HG03460 (cell line): ENCODE measurements at regions not wholly inside any gene's neighbourhood (a gene's known extent, or its start where the extent isn't known, plus 50 kb on each side); places are given as distances from the start of the nearest gene placed in this dataset.

ENCODE experiments used
- ATAC-seq: cut with Tn5 transposase; IDR thresholded peaks from one replicate; pipeline ENCODE4 v1.9.1; 2021; ENCODE audit not compliant: unreplicated experiment

DNA sequence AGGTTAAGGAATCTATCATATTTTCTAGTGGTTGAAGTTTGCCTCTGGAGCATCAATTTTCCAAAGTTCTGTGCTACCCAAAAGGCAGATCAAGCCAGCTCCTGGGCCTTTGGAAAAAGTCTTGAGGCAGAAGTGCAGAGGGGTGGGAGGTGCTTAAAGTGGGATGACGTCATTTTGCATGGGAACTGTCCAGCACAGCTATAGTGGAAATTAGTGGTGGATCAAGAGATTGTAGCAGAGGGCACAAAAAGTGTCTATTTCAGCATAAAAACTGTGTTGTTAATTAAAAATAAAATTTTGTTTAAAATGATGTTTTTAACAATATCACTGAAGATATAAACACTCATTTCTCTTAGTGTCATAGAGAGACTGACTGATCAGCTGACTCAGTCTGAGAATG is 221.9 kb downstream of the LRRN1 start:
- ATAC-seq: no peak

DNA sequence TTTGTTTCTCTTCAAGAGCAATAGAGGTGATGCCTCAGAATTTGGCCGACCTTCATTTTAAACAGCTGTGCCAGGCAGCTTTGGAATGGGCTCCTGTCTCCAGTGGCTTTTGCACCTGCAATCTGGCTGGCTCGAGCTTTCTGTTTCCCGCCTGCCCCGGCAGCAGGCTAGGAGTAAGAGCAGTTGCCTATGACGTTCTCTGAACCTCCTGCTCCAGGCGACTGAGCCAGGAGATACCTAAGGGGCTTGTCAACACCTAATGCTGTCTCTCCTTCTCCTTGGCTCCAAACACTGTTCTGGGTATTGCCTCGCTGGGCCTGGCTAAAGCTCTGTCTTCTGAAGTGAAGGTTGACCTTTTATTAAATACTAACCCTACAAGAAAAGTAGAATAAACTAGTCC is 229.9 kb downstream of the LRRN1 start:
- ATAC-seq: no peak

DNA sequence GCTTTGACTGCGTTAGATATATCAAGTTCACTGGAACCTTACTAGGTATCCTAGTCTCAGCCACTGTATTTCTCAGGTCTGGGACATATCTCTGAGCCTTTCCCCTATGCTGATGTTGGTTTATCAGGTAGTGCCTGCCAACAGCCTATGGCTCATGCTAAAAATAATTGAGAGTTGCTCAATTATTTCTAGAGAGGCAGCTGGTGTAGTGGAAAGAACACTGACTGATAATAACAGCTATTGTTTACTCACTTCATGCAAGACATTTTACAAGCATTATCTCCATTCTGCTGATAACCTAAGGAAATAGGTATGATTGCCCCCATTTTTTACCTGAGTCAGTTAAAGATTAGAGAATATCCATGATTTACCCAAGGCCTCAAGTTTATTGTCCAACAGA is 231.4 kb downstream of the LRRN1 start:
- ATAC-seq: no peak

DNA sequence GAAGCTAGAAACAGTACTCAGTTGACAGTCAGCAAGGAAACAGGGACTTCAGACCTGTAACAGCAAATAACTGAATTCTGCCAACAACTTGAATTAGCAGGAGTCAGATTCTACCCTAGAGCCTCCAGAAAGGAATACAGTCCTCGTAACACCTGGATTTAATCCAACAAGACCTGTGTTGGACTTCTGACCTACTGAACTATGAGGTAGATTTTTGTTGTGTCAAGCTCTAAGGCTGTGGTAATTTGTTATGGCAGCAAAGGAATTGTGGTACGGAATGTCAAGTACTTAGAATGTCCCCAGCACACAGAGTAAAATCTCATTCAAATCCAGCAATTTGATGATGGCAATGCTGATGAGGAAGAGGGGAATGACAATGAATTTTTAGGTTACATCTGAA is 234.1 kb downstream of the LRRN1 start:
- ATAC-seq: no peak

DNA sequence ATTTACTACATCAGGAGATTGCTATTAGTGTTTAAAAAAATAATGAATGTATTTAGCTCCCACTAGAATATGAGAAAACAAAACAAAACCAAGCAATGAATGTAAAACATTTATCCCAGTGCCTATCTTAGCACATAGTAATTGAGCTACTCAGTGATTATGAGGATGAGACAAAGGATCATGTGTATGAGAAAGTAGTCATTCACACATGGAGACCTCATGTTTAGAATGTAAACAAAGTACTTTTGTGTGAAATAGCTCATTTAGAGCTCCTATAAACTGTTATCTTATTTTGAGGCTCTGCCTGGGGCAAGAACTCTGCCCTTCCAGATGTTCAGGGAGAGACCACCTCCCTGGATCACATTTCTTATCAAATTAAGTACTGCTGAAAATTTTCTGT is 236.8 kb downstream of the LRRN1 start:
- ATAC-seq: no peak

DNA sequence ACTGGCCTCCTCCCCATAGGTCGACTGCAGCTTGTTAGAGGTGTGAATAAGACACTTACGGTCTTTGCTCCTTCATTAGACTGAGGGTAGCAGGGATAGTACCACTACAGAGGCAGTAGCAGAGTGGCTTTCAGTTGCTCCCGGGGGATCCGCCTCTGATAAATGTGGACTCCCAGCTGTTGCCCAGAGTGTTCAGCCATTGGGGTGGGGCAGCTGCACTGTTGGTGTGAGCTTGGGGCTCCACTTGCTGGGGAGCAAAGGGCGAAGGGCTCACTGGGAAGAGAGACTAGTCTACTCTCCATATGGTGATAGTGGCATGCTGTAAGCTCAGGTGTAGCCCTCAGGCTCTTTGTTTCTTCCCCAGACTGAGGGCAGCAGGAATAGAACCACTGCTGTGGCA is 239.1 kb downstream of the LRRN1 start:
- ATAC-seq: no peak

DNA sequence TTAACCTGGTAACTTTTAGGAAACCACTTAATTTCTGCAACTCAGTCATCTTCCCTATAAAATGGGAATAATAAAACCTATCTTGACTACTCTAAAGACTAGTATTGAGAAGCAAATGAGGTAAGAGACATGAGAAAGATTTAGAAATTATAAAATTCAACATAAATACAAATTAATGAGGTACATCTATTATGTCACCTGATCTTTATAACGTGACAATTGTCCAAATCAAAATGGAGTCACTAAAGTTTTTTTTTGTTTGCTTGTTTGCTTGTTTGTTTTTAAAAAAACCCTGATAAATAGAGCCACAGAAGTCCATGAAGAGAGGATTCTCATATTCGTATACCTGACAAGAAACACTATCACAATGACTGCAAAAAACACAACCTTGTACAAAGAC is 242.8 kb downstream of the LRRN1 start:
- no peak for ATAC-seq

DNA sequence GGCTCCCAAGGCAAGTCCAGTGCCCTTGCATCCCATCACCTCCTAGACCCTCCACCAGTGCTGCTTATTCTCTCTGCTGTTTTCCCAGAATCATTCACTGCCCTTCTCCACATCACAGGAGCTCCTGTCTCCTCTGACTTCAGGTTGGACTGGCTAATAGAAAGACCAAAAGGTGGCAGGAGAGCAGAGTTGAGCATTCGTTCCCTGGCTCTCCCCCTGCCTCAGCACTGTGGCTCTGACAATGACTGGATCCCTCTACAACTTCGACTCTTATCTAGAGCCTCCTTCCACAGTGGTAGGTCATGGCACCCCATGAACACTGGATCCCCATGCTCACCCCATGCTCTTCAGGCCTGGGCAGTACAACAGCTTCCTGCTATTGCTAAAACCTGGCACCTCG is 243.6 kb downstream of the LRRN1 start:
- no peak for ATAC-seq

DNA sequence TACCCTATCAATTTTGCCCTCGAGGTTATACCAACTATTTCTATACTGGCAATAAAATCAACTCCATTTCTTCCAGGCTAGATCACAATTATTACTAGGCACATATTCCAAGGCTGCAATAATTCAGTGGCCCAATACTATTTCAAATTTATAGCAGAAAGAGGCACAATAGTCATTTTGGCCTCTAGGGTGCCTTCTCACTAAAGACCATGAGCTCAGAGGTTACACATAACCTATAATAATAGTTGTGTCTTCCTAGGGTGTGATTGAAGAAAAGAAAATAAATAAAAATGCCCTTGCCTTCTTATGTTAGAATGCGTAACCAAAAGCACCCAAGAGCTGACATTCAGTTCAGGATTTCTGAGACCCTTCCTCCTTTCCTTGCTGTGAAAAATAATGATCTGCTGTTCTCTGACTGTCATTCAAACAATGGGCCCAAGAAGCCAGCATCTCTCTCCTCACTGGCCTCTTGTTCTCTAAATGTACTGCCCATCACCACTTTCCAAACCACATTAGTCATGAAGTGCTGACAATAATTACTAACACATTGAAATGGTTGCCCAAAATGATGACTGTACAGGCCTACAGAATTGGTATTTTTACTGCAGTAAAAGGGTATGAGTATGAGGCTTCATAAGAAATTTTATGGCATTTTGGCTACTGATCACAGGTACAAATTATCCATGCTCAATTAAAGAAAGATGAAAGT is 244.8 kb downstream of the LRRN1 start:
- no peak for ATAC-seq

DNA sequence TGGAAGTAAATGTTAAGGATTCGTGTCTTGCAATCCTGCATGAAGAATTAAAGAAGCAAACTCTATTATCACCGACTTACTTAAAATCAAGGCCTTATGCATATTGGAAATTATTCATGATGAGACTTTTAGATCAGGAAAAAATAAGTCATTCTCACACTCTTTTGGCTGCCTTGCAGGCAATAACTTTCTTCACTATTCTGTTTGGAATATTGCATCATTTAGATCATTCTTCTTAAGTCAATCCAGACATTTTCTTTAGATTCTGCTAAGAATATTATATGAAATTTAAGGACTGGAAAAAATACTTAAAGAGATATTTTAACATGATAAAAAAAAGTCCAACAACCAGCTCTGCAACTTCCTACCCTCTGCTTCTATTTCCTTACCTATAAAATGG is 245.4 kb downstream of the LRRN1 start:
- no peak for ATAC-seq

DNA sequence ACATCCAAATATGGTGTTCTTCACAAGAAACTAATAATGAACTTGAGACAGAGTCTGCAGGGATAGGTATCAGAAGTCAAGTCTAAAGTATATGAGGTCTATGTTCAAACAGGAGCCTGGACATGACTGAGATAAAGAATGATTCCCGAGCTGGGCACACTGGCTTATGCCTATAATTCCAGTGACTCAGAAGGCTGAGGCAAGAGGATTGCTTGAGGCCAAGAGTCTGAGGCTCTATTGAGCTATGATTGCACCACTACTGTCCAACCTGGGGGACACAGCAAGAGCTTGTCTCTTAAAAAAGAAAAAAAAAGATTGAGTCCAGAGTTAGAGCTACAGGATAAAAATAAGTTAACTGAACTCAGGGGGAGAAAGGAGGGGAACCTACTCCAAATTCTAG is 246.5 kb downstream of the LRRN1 start:
- no peak for ATAC-seq

DNA sequence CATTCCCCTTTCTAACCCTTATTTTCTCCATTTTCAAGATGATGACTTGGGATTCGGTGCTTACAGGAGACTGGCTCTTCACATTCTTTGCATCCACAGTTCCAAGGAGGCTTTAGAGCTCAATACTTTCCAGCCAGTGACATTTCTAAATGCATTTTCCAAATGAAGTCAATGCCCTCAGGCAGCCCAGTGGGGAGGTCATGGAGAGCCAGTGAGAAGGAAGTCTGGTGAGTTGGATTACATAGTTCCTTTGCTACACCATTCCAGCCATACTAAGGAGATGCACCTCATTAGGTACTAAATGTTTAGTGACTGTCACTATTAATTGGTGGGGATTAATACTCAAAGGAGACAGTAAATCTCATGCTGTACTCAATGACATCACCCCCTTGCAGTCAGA is 248.1 kb downstream of the LRRN1 start:
- no peak for ATAC-seq

DNA sequence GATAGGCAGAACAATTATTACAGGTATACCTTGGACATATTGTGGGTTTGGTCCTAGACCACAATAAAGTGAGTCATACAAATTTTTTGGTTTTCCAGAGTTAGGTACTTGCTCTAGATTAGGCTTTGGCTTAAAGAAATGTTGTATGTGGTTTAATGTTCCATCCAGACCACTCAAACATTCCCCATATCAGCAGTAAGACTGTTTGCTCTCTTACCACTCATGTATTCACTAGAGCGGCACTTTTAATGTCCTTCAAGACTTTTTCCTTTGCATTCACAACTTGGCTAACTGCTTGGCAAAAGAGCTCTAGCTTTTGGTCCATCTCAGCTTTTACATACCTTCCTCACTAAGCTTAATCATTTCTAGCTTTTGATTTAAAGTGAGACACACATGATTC is 250.5 kb upstream of the SETMAR start:
- ATAC-seq: no peak

DNA sequence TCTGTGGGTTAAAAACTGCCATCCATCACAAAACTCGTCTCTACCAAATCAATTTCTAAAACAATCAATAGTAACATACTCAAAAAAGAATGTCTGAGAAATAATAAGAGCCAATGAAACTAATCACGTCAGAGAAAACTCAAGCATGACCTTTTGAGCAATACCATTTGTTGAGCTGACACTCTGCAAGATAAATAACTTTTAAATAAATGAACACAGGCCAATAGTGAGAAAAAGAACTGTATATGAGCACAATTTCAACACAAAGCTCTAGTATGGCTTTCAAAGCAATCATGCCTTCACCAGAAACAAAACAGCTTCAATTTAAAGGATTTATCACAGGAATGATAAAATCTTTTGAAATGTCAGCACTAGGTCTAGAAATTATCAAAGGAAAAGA is 249.2 kb upstream of the SETMAR start:
- ATAC-seq: no peak

DNA sequence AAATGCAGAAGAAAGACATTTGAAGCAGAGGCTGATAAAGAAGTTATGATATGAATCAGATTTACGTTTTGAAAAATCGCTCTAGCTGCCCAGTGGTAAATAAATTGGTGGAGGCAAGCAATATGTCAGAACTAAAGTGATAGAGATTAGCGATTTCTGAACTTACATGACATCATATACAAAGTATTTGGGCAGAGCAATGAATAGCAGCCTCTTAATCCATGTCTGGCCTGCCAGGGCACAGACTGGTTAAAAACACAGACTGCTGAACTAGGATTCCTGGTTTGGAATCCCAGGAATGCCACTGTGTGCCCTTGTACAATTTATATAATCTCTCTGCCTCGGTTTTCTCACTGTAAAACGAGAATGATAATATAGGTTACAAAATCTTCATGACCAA is 243.1 kb upstream of the SETMAR start:
- no peak for ATAC-seq

DNA sequence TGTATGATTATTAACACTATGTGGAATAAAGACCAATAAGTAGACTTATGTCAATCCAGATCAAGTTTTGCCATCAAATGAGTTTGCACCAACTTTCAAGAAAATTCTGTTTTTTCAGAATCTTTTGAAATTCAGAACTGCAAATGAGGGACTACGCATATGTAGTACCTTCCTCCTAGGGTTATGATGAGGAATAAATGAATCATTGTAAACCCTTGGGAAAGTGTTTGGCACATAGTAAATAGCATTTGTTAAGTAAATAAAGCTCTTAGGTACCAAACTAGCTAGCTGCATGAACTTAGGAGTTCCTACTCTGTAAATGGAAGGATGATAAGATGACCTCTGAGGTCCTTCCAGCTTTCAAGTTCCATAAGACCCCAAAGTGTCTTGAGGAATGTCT is 242.6 kb upstream of the SETMAR start:
- ATAC-seq: no peak

DNA sequence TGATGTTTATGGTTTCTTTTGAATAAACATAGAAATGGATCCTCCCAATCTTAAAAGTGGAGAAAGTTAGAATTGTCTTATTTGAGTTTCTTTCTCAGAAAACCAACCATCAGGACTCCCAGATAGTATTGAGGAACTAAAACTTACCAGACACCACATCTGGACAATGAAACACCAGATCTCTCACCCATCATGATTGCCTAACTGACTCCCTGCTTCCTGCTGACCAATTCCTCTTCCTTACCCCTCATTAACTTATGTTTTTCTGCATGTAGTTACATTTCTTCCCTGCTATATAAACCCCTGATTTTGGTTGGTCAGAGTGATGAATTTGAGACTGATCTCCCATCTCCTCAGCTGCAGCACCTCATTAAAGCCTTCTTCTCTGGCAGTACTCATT is 242.0 kb upstream of the SETMAR start:
- no peak for ATAC-seq

DNA sequence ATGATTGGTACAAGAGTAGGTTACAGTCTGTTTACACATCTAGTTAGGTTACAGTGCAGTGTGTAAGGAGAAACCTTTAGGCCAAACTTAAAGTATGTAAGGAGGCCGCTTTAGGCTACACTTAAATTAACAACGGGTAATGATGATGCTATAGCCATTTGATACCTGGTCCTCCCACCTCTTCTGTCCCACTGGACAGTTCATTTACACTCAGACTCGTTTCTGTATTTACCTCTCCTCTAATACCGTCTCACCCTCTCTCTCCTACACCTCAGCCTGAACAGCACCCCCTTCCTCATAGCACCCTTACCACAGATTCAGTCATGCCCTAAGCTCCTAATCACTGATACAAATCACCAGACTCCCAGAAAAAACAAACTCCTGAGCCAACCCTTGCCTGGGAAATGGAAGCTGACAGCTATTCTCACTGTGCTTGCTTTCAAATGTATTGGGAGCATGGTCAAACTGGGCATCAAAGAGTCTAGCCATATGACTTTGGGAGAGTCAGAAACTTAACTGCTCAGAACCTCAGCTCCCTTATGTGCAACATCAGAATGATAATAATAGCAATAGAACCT is 241.3 kb upstream of the SETMAR start:
- no peak for ATAC-seq

DNA sequence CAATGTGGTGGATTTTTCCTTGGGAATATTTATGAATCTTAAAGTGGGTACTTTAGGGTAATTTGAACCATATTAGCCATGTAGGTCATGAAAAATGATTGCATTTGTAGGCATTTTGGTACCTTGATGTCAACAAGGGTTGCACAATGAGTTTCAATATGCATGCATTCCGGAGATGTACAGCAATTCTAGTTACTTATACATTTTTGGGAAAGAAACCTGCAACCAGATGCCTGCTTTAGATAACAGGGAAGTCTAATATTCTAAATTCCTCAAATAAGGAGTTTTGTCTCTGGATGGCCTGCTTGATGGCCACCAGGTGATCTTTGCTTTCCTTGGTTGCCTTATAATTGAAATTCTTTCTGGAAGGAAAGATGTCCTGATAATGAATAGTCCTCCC is 240.5 kb upstream of the SETMAR start:
- no peak for ATAC-seq

DNA sequence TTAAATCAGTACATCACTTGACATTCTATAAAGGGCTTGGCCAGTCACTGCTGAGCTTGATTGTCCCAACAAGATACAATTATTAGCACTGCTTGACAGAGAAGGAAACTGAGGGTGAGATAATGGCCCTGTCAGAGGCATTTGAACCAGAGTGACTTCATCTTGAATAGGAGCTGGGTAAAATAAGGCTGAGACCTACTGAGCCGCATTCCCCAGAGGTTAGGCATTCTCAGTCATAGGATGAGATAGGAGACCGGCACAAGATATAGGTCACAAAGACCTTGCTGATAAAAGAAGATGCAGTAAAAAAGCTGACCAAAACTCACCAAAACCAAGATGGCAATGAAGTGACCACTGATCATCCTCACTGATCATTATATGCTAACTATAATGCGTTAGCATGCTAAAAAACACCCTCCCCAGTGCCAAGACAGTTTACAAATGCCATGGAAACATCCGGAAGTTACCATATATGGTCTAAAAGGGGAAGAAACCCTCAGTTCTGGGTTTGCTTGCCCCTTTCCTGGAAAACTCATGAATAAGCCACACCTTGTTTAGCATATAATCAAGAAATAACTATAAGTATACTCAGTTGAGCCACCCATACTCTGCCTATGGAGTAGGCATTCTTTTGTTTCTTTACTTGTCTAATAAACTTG is 239.1 kb upstream of the SETMAR start:
- ATAC-seq: no peak

DNA sequence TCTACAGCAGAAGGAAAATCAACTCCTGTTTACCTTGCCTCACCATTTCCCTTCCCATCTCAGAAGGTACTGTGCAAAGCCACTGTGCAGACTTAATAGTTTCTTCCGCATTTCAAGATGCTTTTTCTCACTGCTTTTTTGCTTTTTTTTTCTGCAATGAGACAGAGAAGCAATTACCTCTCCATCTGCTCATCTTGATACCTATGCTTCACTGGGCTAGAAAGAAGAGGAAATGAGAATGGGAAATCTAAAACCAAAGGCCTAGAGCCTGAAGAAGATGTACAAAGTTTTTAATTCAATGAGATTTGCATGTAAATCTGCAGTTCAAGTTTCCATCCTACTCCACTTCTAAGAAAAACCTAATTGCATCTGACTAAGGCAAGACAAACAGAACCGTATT is 238.1 kb upstream of the SETMAR start:
- peak; percentile 73 for ATAC-seq

DNA sequence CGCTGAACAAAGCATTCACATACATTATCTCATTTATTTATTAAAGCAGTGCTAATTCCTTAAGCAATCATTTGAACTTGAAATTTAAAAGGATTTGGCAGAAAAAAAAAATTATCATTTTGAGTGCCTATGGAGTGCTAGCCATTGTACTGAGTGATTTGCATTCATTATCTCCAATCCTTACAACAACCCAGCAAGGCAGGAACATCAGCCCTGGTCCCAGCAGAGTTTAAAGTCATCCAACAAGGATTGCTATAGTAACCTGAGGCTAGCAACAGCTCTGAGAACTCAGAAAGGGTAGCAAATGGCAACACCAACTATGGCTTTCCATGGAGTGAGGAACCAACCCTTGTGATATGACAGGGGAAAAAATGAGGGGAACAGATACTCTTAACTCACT is 237.6 kb upstream of the SETMAR start:
- no peak for ATAC-seq

DNA sequence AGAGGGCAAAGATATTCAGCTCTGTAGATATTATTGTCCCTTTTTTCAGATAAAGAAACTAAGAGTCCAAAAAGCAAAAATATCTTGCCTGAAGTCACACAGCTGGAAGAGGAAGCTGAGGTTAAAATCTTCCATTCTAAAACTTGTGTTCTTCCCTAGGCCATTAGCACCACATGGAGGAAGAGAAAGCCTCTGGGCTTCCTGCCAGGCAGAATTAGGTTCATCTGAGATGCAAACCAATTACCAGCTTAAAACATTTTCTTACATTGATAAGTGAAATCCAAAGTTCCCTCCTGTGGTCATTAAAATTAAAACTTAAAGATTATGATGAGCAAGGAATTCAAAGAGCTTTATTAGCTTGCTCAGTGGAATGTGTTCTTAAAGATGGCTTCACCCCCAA is 235.3 kb upstream of the SETMAR start:
- no peak for ATAC-seq
